K562 (cell line): ENCODE measurements at regions not wholly inside any gene's neighbourhood (a gene's known extent, or its start where the extent isn't known, plus 50 kb on each side); places are given as distances from the start of the nearest gene placed in this dataset.

Experiments
- ATAC-seq: fragments of 200-7000 bp; cut with Tn5 transposase; 3 replicates; pipeline ENCODE4 v1.9.1; 2020; ENCODE audit warnings: moderate library complexity
- BruUV-seq: library from RNA; stranded (reverse); fragments of 400-500 nt; replicated peaks from 2 replicates; lab custom pipeline; 2021; lab: Mats Ljungman, UMichigan
- CTCF ChIA-PET: fragments of 300-600 bp; formaldehyde crosslinking; extraction: SDS; loops from one replicate; lab custom pipeline; 2021; ENCODE audit warnings: low intra/inter-chr PET ratio; lab: Yijun Ruan, JAX
- POLR2A ChIA-PET: fragments of 300-600, 350-650 bp; sonication (Branson Sonifier 250); formaldehyde crosslinking; extraction: SDS; loops from one replicate; lab custom pipeline; 2021; ENCODE audit warnings: antibody characterized with exemption, inconsistent platforms; lab: Yijun Ruan, JAX
- DNase-seq, 4 experiments: peaks; one replicate each; pipeline versions ENCODE4 v3.0.0 to v3.0.0-alpha.2; 2011 to 2018; ENCODE audit warnings: low spot score in 3 of 4, mixed read lengths in 3 of 4; ENCODE audit errors: extremely low read depth in 1 of 4
- FAIRE-seq: peaks from 2 replicates; lab custom pipeline; 2011; peaks lifted over from hg19 to GRCh38; lab: Jason Lieb, UNC
- H2AFZ ChIP-seq: 2 replicates; pipeline ENCODE4 v1.6.0; 2011; ENCODE audit warnings: low read depth, low read length, control low read depth, inconsistent platforms
- H3K27ac ChIP-seq: fragments of 200-600 bp; 3 replicates; pipeline ENCODE4 v1.8.0; 2011; ENCODE audit warnings: low read depth, mild to moderate bottlenecking, control low read depth, inconsistent platforms, low read length, moderate library complexity, mixed read lengths; ENCODE audit errors: extremely low read depth
- H3K27me3 ChIP-seq, 2 experiments: fragments of 300-600 bp in 1 of 2; 2 replicates in 1 of 2; 3 replicates in 1 of 2; pipeline versions ENCODE4 v1.6.0 to v1.8.0; 2011; ENCODE audit warnings: inconsistent platforms in 2 of 2, low read length in 2 of 2, mild to moderate bottlenecking in 1 of 2, mixed read lengths in 1 of 2, moderate library complexity in 1 of 2; ENCODE audit not compliant: control insufficient read depth in 2 of 2, insufficient read depth in 2 of 2
- H3K36me3 ChIP-seq: fragments of 300-600 bp; 3 replicates; pipeline ENCODE4 v1.8.0; 2011; ENCODE audit warnings: mild to moderate bottlenecking, low read length, inconsistent platforms; ENCODE audit not compliant: control insufficient read depth, insufficient read depth
- H3K4me1 ChIP-seq, 2 experiments: fragments of 200-600 bp in 1 of 2; replicated peaks in 1 of 2; 2 replicates in 1 of 2; 3 replicates in 1 of 2; pipeline versions ENCODE4 v1.5.1 to v1.8.0; 2011; ENCODE audit warnings: inconsistent platforms in 2 of 2, low read length in 2 of 2, mild to moderate bottlenecking in 1 of 2, mixed read lengths in 1 of 2, moderate library complexity in 1 of 2; ENCODE audit not compliant: control insufficient read depth in 2 of 2, insufficient read depth in 2 of 2
- H3K4me2 ChIP-seq: 2 replicates; pipeline ENCODE4 v1.6.1; 2011; ENCODE audit warnings: low read length, control low read depth, inconsistent platforms, mixed read lengths; ENCODE audit not compliant: insufficient read depth
- H3K4me3 ChIP-seq: fragments of 200-600 bp; sonication (generic), shearing (Covaris generic); 2 replicates; pipeline ENCODE4 v1.5.1; 2016; ENCODE audit warnings: control low read depth, inconsistent platforms
- H3K79me2 ChIP-seq: fragments of 200-600 bp; 3 replicates; pipeline ENCODE4 v1.8.0; 2011; ENCODE audit warnings: low read length, inconsistent platforms; ENCODE audit not compliant: control insufficient read depth, insufficient read depth
- H3K9ac ChIP-seq, 2 experiments: 2 replicates each; pipeline versions ENCODE4 v1.6.0 to v1.6.1; 2011; ENCODE audit warnings: low read depth in 2 of 2, low read length in 2 of 2, control low read depth in 1 of 2, inconsistent platforms in 1 of 2, mild to moderate bottlenecking in 1 of 2, mixed read lengths in 1 of 2; ENCODE audit not compliant: insufficient read depth in 1 of 2
- H3K9me1 ChIP-seq: one replicate; pipeline ENCODE4 v1.6.0; 2011; ENCODE audit warnings: inconsistent platforms, mild to moderate bottlenecking, low read length, moderate library complexity; ENCODE audit not compliant: control insufficient read depth, insufficient read depth
- H3K9me3 ChIP-seq: replicated peaks from 2 replicates; pipeline ENCODE4 v1.5.1; 2011; ENCODE audit warnings: low read depth, low read length, inconsistent platforms; ENCODE audit not compliant: control insufficient read depth, insufficient read depth
- H4K20me1 ChIP-seq: replicated peaks from 2 replicates; pipeline ENCODE4 v1.6.1; 2011; ENCODE audit warnings: low read length, inconsistent platforms, mixed read lengths; ENCODE audit not compliant: control insufficient read depth, insufficient read depth
- BRF1 ChIP-seq: IDR thresholded peaks from 3 replicates; pipeline ENCODE4 v1.6.1; 2011; ENCODE audit warnings: borderline replicate concordance, mild to moderate bottlenecking; ENCODE audit not compliant: insufficient read length; ENCODE audit errors: extremely low read depth
- IRF2 ChIP-seq: sonication (generic); formaldehyde crosslinking; IDR thresholded peaks from 2 replicates; pipeline ENCODE4 v1.8.1; 2022; ENCODE audit warnings: mild to moderate bottlenecking, missing genetic modification reagents
- SNRNP70 ChIP-seq: fragments of 200-400 bp; formaldehyde crosslinking; optimal IDR thresholded peaks from 2 replicates; pipeline ENCODE3; 2017; ENCODE audit warnings: low read depth, low read length
- TRIM25 ChIP-seq: fragments of 450-650 bp; IDR thresholded peaks from 2 replicates; pipeline ENCODE4 v1.7.0; 2016; ENCODE audit warnings: borderline replicate concordance
- UBTF ChIP-seq, 2 experiments: IDR thresholded peaks; 2 replicates each; pipeline ENCODE4 v1.6.1; 2012; ENCODE audit warnings: improper control_type of control experiment in 2 of 2, low read depth in 2 of 2, low read length in 2 of 2, borderline replicate concordance in 1 of 2
- ZNF583 ChIP-seq: fragments of 250-450 bp; sonication (Bioruptor Pico); IDR thresholded peaks from 2 replicates; pipeline ENCODE4 v1.4.0; 2020
- WGBS: fragments of 100-300 bp; shearing (Covaris generic); methylation state at CpG from one replicate; pipeline ENCODE4 v1.1.6; 2016; ENCODE audit warnings: low coverage, mixed read lengths; ENCODE audit not compliant: insufficient coverage; ENCODE audit errors: missing lambda C conversion rate; 5-methylcytosine and 5-hydroxymethylcytosine counted together
- in situ Hi-C: fragments of 300-500 bp; cut with MboI; formaldehyde crosslinking; loops from 4 replicates; pipeline ENCODE4 v1.15.0; 2018; ENCODE audit warnings: inconsistent platforms, mixed read lengths
- intact Hi-C: fragments of 100-400 bp; cut with micrococcal nuclease; formaldehyde crosslinking; loops from 2 replicates; pipeline ENCODE4 v1.14.2; 2022

- FAIRE-seq, result no peak
- WGBS, result 0% methylated on average over 1 of the region's 1 CpG
- H3K4me1 ChIP-seq, result no peaks in the 10 kb centered on the region
- H4K20me1 ChIP-seq, result no peaks in the 10 kb centered on the region
- in situ Hi-C loops (no loop called here), intact Hi-C loops (no loop called here)
- DNase-seq, result no peak
- no peak overlapping the region for H3K9ac ChIP-seq
- no peaks in the 10 kb centered on the region for H3K79me2 ChIP-seq
- H3K4me3 ChIP-seq, result no peak overlapping the region
- H3K4me2 ChIP-seq, result no peak overlapping the region
- no peaks in the 10 kb centered on the region for H3K36me3 ChIP-seq
- no peak for TF ChIP-seq BRF1
- TF ChIP-seq UBTF (IDR thresholded peaks at IDR 0.05; ENCODE audit: borderline replicate concordance in 1 of 2, low read depth in 2 of 2, low read length in 2 of 2), result no peak
- no peak for TF ChIP-seq TRIM25
- TF ChIP-seq SNRNP70, result no peak
- TF ChIP-seq ZNF583 (CRISPR knock-in tag), result no peak
- no peak for TF ChIP-seq IRF2 (CRISPR knock-in tag)
- ChIA-PET CTCF (no interaction called here), POLR2A (no interaction called here)
- H2AFZ ChIP-seq, result no peak overlapping the region
- no peak for ATAC-seq
- no peaks in the 10 kb centered on the region for H3K27me3 ChIP-seq
- H3K9me3 ChIP-seq, result no peaks in the 10 kb centered on the region
- H3K27ac ChIP-seq, result no peak overlapping the region
- BruUV-seq, result no TSS peak
- no peaks in the 10 kb centered on the region for H3K9me1 ChIP-seq
These were observed 706.6 kb downstream of the EFNA5 start for GRCh38 chr5:106964132-106964531.
